ENCODE measurements at regions not wholly inside any gene's neighbourhood (a gene's known extent, or its start where the extent isn't known, plus 50 kb on each side); places are given as distances from the start of the nearest gene placed in this dataset.

DNA sequence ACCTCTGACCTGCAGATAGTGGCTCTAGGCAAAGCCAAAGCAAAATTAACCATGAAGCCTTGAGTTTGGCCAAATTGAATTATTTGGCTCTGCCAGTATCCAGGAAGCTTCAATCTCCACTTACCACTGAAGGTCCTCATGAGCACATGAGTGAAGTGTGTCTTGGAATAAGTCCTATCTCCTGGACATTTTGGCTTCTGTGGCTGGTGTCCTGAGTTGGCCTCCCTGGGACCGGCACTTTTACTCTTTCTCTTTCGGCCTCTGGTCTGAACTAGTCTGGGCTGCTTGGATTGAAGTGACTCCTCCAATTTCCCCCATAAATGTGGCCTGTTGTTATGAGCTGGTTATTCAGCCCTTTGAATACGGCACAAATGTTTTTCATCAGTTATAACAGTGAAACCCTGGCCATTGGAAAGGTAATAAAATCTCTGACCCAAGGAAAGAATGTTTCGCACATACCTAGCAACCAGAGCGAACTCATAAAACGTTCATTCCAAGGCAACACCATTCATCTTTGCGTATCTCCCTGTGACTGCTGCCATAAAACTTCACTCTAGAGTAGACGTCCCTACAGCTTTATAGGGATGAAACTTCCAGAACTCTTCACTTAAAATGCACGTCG lies 216.4 kb downstream of the LPIN1 start:
- Mint-ChIP-seq H3K9me3 (ENCODE audit: unreplicated experiment) (no peaks in the 10 kb centered on the region), H3K36me3 (ENCODE audit: unreplicated experiment) (no peaks in the 10 kb centered on the region), H3K27me3 (ENCODE audit: unreplicated experiment) (peaks cover 2% of the 10 kb centered on the region), H3K27ac (ENCODE audit: unreplicated experiment) (no peak overlapping the region), H3K4me3 (ENCODE audit: unreplicated experiment) (no peak overlapping the region), H3K4me1 (ENCODE audit: low read depth, unreplicated experiment) (no peaks in the 10 kb centered on the region)
- TF ChIP-seq, protein P1, sequence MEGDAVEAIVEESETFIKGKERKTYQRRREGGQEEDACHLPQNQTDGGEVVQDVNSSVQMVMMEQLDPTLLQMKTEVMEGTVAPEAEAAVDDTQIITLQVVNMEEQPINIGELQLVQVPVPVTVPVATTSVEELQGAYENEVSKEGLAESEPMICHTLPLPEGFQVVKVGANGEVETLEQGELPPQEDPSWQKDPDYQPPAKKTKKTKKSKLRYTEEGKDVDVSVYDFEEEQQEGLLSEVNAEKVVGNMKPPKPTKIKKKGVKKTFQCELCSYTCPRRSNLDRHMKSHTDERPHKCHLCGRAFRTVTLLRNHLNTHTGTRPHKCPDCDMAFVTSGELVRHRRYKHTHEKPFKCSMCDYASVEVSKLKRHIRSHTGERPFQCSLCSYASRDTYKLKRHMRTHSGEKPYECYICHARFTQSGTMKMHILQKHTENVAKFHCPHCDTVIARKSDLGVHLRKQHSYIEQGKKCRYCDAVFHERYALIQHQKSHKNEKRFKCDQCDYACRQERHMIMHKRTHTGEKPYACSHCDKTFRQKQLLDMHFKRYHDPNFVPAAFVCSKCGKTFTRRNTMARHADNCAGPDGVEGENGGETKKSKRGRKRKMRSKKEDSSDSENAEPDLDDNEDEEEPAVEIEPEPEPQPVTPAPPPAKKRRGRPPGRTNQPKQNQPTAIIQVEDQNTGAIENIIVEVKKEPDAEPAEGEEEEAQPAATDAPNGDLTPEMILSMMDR (IDR thresholded peaks at IDR 0.05; ENCODE audit: partially characterized antibody, unreplicated experiment): no peak
- DNase-seq: no peak

DNA sequence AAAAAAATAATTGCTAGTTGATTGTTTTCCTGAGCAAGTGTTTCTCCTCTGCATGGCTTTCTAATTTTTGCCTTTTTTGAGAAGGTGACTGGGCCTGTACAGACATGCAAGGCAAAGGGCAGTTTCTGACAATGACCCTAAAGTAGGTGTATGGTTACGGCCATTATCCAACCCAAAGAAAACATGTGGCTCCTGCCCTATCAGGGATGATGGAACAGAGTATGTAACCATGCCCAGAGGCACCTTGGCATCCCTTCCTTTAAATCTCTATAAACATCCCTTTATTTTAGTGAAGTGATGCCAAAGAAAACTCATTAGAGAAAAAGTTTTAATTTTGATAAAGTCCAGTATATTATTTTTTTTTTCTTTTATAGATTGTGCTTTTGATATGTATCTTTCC lies 217.5 kb downstream of the LPIN1 start:
- TF ChIP-seq, protein P1 (IDR thresholded peaks at IDR 0.05; ENCODE audit: partially characterized antibody, unreplicated experiment): no peak
- Mint-ChIP-seq H3K27ac (ENCODE audit: unreplicated experiment) (no peak overlapping the region), H3K4me3 (ENCODE audit: unreplicated experiment) (no peak overlapping the region), H3K9me3 (ENCODE audit: unreplicated experiment) (no peaks in the 10 kb centered on the region), H3K36me3 (ENCODE audit: unreplicated experiment) (no peaks in the 10 kb centered on the region), H3K4me1 (ENCODE audit: low read depth, unreplicated experiment) (no peaks in the 10 kb centered on the region), H3K27me3 (ENCODE audit: unreplicated experiment) (peaks cover 2% of the 10 kb centered on the region)
- no peak for DNase-seq

DNA sequence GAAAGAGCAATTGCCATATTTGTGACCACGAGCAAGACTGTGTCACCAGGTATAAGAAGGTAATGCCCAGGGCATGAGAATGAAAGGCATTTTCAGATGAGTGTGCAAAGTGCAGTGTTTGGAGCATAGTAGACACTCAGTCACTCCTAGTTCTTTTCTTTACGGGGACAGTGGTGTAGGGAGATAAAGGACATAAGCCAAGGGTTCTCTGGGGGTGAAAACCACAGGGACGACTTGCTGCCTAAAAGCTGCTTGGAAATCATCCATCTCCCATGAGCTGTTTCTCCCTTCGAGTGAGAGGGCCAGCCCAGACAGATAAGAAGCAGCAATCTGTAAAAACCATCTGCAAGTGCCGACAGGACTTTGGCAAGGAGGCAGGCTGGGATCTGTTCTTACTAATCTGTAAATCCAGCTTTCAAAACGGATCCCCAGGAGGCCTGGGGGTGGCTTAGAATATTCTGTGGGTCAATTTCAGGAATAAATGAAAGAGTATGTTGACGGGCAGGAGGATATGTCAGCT lies 221.6 kb downstream of the LPIN1 start:
- no peaks in the 10 kb centered on the region for H3K36me3 Mint-ChIP-seq (ENCODE audit: unreplicated experiment)
- H3K4me3 Mint-ChIP-seq (ENCODE audit: unreplicated experiment): no peak overlapping the region
- DNase-seq: no peak
- no peak overlapping the region for H3K27ac Mint-ChIP-seq (ENCODE audit: unreplicated experiment)
- H3K9me3 Mint-ChIP-seq (ENCODE audit: unreplicated experiment): no peaks in the 10 kb centered on the region
- no peaks in the 10 kb centered on the region for H3K27me3 Mint-ChIP-seq (ENCODE audit: unreplicated experiment)
- H3K4me1 Mint-ChIP-seq (ENCODE audit: low read depth, unreplicated experiment): no peaks in the 10 kb centered on the region
- TF ChIP-seq, protein P1 (IDR thresholded peaks at IDR 0.05; ENCODE audit: partially characterized antibody, unreplicated experiment): no peak

DNA sequence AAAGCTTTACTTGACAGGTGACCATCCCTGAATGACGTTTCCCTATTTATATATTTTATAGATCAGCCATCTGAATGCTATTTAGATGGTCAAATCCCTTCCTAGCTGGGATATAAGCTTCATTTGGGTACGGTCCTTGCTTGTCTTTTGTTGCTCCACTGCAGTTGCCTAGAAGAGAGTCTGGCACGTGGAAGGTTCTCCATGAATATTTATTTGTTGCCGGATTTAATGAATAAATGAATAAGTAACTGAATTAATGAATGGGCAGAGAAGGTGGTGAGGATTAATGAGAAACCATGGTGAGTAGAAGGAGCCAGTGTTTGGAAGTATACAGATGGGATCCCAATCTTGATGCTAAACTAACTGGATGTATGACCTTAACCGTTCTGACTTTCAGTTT lies 222.1 kb downstream of the LPIN1 start:
- no peaks in the 10 kb centered on the region for H3K4me1 Mint-ChIP-seq (ENCODE audit: low read depth, unreplicated experiment)
- peaks cover 2% of the 10 kb centered on the region for H3K36me3 Mint-ChIP-seq (ENCODE audit: unreplicated experiment)
- TF ChIP-seq, protein P1 (IDR thresholded peaks at IDR 0.05; ENCODE audit: partially characterized antibody, unreplicated experiment): no peak
- H3K9me3 Mint-ChIP-seq (ENCODE audit: unreplicated experiment): peaks cover under 1% of the 10 kb centered on the region
- no peaks in the 10 kb centered on the region for H3K27me3 Mint-ChIP-seq (ENCODE audit: unreplicated experiment)
- no peak overlapping the region for H3K4me3 Mint-ChIP-seq (ENCODE audit: unreplicated experiment)
- no peak overlapping the region for H3K27ac Mint-ChIP-seq (ENCODE audit: unreplicated experiment)
- DNase-seq: no peak

DNA sequence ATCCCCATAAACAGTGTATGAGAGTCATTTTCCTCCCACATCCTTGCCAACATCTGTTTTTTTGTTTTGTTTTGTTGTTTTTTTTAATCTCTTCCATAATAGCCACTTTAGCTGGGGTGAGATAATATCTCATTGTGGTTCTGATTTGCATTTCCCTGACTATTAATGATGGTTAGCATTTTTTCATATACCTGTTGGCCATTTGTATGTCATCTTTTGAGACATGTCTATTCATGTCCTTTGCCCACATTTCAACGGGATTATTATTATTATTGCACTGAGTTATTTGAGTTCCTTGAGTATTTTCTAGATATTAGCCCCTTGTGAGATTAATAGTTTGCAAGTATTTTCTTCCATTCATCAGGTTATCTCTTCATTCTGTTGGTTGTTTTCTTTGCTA lies 223.3 kb downstream of the LPIN1 start:
- Mint-ChIP-seq H3K36me3 (ENCODE audit: unreplicated experiment) (peaks cover 11% of the 10 kb centered on the region), H3K27ac (ENCODE audit: unreplicated experiment) (no peak overlapping the region), H3K4me1 (ENCODE audit: low read depth, unreplicated experiment) (no peaks in the 10 kb centered on the region), H3K9me3 (ENCODE audit: unreplicated experiment) (peaks cover 8% of the 10 kb centered on the region), H3K4me3 (ENCODE audit: unreplicated experiment) (no peak overlapping the region), H3K27me3 (ENCODE audit: unreplicated experiment) (no peaks in the 10 kb centered on the region)
- no peak for DNase-seq
- TF ChIP-seq, protein P1 (IDR thresholded peaks at IDR 0.05; ENCODE audit: partially characterized antibody, unreplicated experiment): no peak
